C4-2B (cell line): ENCODE measurements at regions not wholly inside any gene's neighbourhood (a gene's known extent, or its start where the extent isn't known, plus 50 kb on each side); places are given as distances from the start of the nearest gene placed in this dataset.

ENCODE experiments used
- H3K27ac ChIP-seq: fragments of 450-650 bp; 2 replicates; pipeline ENCODE4 v1.5.1; 2017
- ZFX ChIP-seq: fragments of 450-650 bp; IDR thresholded peaks from 2 replicates; pipeline ENCODE4 v1.6.1; 2017
- TF ChIP-seq, protein P1 (sequence below): fragments of 450-650 bp; conservative IDR thresholded peaks from 2 replicates; pipeline ENCODE4 v1.5.1; 2017; ENCODE audit warnings: mild to moderate bottlenecking

DNA sequence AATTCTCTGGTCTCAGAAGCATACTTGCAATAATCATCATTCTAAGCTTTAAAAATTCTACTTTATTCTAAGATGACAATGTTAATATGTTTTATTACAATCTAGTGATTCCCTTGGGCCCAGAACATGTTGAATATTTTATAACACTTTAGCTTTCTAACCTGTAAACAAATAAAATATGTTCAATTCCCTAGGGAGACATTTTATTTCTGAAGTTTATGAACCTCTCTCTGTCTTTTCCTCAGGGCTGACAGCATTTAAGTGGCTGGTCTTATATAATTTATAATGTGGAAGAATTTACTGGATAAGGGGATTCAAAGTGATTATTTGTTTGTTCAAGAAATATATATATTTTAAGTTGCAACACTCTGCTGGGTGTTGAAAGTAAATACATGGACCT is 55.3 kb upstream of the NPFFR2 start:
- H3K27ac ChIP-seq = no peak overlapping the region
- TF ChIP-seq, protein P1, sequence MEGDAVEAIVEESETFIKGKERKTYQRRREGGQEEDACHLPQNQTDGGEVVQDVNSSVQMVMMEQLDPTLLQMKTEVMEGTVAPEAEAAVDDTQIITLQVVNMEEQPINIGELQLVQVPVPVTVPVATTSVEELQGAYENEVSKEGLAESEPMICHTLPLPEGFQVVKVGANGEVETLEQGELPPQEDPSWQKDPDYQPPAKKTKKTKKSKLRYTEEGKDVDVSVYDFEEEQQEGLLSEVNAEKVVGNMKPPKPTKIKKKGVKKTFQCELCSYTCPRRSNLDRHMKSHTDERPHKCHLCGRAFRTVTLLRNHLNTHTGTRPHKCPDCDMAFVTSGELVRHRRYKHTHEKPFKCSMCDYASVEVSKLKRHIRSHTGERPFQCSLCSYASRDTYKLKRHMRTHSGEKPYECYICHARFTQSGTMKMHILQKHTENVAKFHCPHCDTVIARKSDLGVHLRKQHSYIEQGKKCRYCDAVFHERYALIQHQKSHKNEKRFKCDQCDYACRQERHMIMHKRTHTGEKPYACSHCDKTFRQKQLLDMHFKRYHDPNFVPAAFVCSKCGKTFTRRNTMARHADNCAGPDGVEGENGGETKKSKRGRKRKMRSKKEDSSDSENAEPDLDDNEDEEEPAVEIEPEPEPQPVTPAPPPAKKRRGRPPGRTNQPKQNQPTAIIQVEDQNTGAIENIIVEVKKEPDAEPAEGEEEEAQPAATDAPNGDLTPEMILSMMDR = no peak
- TF ChIP-seq ZFX = no peak

DNA sequence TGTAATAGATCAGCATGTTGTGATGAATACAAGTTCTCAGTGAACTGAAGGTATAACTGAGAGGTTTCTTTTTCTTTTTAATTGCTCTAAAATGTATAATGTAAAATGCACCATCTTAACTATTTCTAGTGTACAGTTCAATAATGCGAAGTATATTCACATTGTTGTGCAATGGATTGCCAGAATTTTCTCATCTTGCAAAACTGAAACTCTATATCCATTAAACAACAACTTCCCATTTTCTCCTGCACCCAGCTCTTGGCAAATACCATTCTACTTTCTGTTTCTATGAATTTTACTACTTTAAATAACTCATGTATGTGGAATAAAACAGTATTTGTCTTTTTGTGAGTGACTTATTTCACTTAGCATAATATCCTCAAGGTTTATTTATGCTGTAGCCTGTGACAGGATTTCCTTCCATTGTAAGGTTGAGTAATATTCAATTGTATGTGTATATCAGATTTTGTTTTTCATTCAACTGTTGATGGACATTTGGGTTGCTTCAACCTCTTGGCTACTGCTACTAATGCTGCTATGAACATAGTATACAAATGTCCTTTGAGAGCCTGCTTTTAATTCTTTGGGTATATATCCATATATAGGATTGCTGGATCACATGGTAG is 53.5 kb upstream of the NPFFR2 start:
- H3K27ac ChIP-seq = no peak overlapping the region

DNA sequence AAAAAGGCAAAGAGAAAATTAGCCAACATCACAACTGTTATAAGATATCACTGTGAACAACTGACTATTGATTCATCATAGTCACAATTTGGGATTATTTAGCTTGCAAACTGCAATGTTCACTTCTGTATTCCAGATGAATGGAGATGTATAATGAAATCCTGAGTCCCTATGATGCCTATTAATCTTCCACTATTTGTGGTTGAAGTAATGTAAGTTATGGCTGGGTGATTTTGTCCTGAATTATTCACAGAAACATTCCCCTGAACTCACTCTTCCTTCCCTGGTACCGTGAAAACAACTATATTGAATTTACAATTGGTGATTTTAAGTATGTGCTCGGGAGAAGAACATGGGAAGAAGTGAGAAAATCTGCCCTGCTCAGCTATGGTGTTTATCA is 50.8 kb upstream of the NPFFR2 start:
- no peak overlapping the region for H3K27ac ChIP-seq
- TF ChIP-seq, protein P1 = no peak
- TF ChIP-seq ZFX = no peak

More for the DNA sequence above, 53.5 kb upstream of the NPFFR2 start:
- no peak for TF ChIP-seq ZFX
- TF ChIP-seq, protein P1 = no peak
